Amygdala (tissue), 56 donors: ENCODE measurements at regions not wholly inside any gene's neighbourhood (a gene's known extent, or its start where the extent isn't known, plus 50 kb on each side); places are given as distances from the start of the nearest gene placed in this dataset.

Source experiments
- DNase-seq, 56 donors: peaks; one replicate each; lab custom pipeline; 2025; lab: John Stamatoyannopoulos, UW

- DNase-seq: no peak
Measured at GRCh38 chr4:23741681-23742191, 148.1 kb downstream of the PPARGC1A start.

- DNase-seq: no peak
Measured at GRCh38 chr4:23737571-23737970, 152.3 kb downstream of the PPARGC1A start.

GRCh38 chr4:23736466-23736865, 153.4 kb downstream of the PPARGC1A start:
- DNase-seq: no peak

GRCh38 chr4:23734000-23734399, 155.8 kb downstream of the PPARGC1A start:
- DNase-seq: no peak

- DNase-seq: no peak
Measured at GRCh38 chr4:23733476-23733875, 156.4 kb downstream of the PPARGC1A start.

GRCh38 chr4:23730998-23731397, 158.8 kb downstream of the PPARGC1A start:
- no peak for DNase-seq

- DNase-seq: no peak
Measured at GRCh38 chr4:23728971-23729370, 160.9 kb downstream of the PPARGC1A start.

- DNase-seq: no peak
Measured at GRCh38 chr4:23728393-23728792, 161.5 kb downstream of the PPARGC1A start.

- no peak for DNase-seq
Measured at GRCh38 chr4:23720556-23720955, 169.3 kb downstream of the PPARGC1A start.

- DNase-seq: no peak
Measured at GRCh38 chr4:23718435-23718834, 171.4 kb downstream of the PPARGC1A start.

GRCh38 chr4:23717528-23718248, 172.2 kb downstream of the PPARGC1A start:
- no peak for DNase-seq

- DNase-seq: no peak
Measured at GRCh38 chr4:23710298-23710697, 179.5 kb downstream of the PPARGC1A start.

- DNase-seq: no peak
Measured at GRCh38 chr4:23707652-23708026, 182.2 kb downstream of the PPARGC1A start.

- no peak for DNase-seq
Measured at GRCh38 chr4:23706972-23707651, 182.7 kb downstream of the PPARGC1A start.

GRCh38 chr4:23700197-23700596, 189.7 kb downstream of the PPARGC1A start:
- DNase-seq: no peak

- DNase-seq: no peak
Measured at GRCh38 chr4:23697722-23698121, 192.1 kb downstream of the PPARGC1A start.

- no peak for DNase-seq
Measured at GRCh38 chr4:23697001-23697528, 192.8 kb downstream of the PPARGC1A start.

GRCh38 chr4:23686169-23686897, 203.5 kb downstream of the PPARGC1A start:
- no peak for DNase-seq

GRCh38 chr4:23685471-23685870, 204.4 kb downstream of the PPARGC1A start:
- no peak for DNase-seq

GRCh38 chr4:23680671-23681518, 209.0 kb downstream of the PPARGC1A start:
- DNase-seq: no peak
